Kidney (tissue), 13 donors: ENCODE measurements at regions not wholly inside any gene's neighbourhood (a gene's known extent, or its start where the extent isn't known, plus 50 kb on each side); places are given as distances from the start of the nearest gene placed in this dataset.

Source experiments
- DNase-seq, 5 donors: peaks; one replicate each; pipeline ENCODE4 v3.0.0-alpha.2; 2013 to 2020
- FAIRE-seq: peaks from 2 replicates; lab custom pipeline; 2012; peaks lifted over from hg19 to GRCh38; lab: Jason Lieb, UNC
- H3K27ac ChIP-seq, 2 donors: one replicate each; pipeline ENCODE4 v1.7.0; 2013; ENCODE audit warnings: low read depth in 2 of 2, low read length in 2 of 2, inconsistent platforms in 1 of 2
- H3K27me3 ChIP-seq: one replicate; pipeline ENCODE4 v1.7.1; 2013; ENCODE audit warnings: low read length, inconsistent platforms; ENCODE audit not compliant: control insufficient read depth, insufficient read depth
- H3K36me3 ChIP-seq, 3 donors: one replicate each; pipeline versions ENCODE4 v1.7.0 to v1.7.1; 2013; ENCODE audit warnings: low read length in 3 of 3, control low read depth in 1 of 3, inconsistent platforms in 1 of 3; ENCODE audit not compliant: insufficient read depth in 3 of 3, control insufficient read depth in 2 of 3
- H3K4me1 ChIP-seq, 3 donors: one replicate each; pipeline versions ENCODE4 v1.7.0 to v1.7.1; 2013; ENCODE audit warnings: low read length in 3 of 3, inconsistent platforms in 1 of 3, low read depth in 1 of 3; ENCODE audit not compliant: control insufficient read depth in 2 of 3, insufficient read depth in 2 of 3
- H3K4me3 ChIP-seq, 3 donors: one replicate each; pipeline versions ENCODE4 v1.7.0 to v1.8.1; 2013; ENCODE audit warnings: low read length in 3 of 3, control low read depth in 1 of 3, inconsistent platforms in 1 of 3
- H3K9ac ChIP-seq, 3 donors: one replicate each; pipeline versions ENCODE4 v1.7.0 to v1.7.1; 2013; ENCODE audit warnings: low read length in 3 of 3, control low read depth in 1 of 3, inconsistent platforms in 1 of 3
- H3K9me3 ChIP-seq, 3 donors: one replicate each; pipeline versions ENCODE4 v1.7.0 to v1.7.1; 2013; ENCODE audit warnings: low read length in 3 of 3, control low read depth in 1 of 3, inconsistent platforms in 1 of 3; ENCODE audit not compliant: control insufficient read depth in 2 of 3, insufficient read depth in 1 of 3
- intact Hi-C: fragments of 100-400 bp; cut with DNase I; formaldehyde crosslinking; loops from one replicate; pipeline ENCODE4 v1.11.1; 2022
- TF ChIP-seq, protein P1 (sequence below): IDR thresholded peaks from 3 replicates; pipeline ENCODE4 v1.5.1; 2012; ENCODE audit warnings: mild to moderate bottlenecking, moderate library complexity, borderline replicate concordance; ENCODE audit not compliant: insufficient read depth; ENCODE audit errors: extremely low read depth
- donor health status: control.
- donor health status: control.
- donor health status: control.
- donor health status: control.
- donor health status: control.
- donor health status: DM: yes; HTN: yes; CAD: no.
- donor health status: Normal renal cell carcinoma (clear cell type).

DNA sequence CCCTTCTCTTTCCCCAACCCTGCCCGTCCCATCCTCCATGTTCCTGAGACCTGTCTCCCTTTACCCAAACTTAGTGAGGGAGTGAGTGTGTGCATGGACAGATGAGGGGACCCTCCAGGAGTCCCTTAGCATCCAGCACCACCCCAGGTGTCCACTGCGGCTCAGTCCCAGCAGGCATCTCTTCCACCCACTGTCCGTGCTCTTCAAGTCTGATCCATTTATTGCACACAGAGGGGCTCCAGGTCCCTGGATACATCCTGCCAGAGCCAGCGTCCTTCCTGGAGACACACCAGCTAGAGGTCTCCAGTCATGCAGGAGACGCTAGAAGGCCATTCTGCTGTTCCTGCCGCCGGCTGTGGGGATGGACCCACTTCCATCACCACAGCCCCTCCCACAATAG lies 239.2 kb downstream of the ADGRD1 start:
- no peak for FAIRE-seq
- Histone ChIP-seq H3K4me3 (no peak overlapping the region), H3K9ac (no peak overlapping the region), H3K4me1 (no peaks in the 10 kb centered on the region), H3K9me3 (no peaks in the 10 kb centered on the region), H3K27ac (no peak overlapping the region), H3K36me3 (no peaks in the 10 kb centered on the region), H3K27me3 (no peaks in the 10 kb centered on the region)
- no peak for DNase-seq
- TF ChIP-seq, protein P1, sequence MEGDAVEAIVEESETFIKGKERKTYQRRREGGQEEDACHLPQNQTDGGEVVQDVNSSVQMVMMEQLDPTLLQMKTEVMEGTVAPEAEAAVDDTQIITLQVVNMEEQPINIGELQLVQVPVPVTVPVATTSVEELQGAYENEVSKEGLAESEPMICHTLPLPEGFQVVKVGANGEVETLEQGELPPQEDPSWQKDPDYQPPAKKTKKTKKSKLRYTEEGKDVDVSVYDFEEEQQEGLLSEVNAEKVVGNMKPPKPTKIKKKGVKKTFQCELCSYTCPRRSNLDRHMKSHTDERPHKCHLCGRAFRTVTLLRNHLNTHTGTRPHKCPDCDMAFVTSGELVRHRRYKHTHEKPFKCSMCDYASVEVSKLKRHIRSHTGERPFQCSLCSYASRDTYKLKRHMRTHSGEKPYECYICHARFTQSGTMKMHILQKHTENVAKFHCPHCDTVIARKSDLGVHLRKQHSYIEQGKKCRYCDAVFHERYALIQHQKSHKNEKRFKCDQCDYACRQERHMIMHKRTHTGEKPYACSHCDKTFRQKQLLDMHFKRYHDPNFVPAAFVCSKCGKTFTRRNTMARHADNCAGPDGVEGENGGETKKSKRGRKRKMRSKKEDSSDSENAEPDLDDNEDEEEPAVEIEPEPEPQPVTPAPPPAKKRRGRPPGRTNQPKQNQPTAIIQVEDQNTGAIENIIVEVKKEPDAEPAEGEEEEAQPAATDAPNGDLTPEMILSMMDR: no peak
- intact Hi-C loops: no loop called here

DNA sequence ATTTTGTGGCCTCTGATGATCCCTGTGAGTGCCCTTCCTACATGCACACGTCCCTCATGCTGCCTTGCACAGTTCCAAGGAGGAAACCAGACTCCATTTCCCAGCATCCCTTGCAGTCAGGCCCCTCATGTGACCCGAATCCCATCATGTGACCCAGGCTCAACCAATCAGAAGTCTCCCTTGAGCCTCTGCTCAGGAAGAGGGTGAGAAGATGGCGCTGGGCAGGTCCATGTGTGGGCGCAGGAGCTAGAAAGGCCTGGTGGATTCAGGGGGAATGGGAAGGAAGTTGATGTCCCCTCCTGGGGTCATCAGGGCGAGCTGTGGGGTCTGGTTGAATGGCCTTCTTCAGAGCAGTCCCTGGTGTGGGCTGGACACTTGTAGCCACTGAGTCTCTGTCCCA lies 240.5 kb downstream of the ADGRD1 start:
- no peak for FAIRE-seq
- Histone ChIP-seq H3K27me3 (no peaks in the 10 kb centered on the region), H3K9ac (no peak overlapping the region), H3K36me3 (no peaks in the 10 kb centered on the region), H3K4me3 (no peak overlapping the region), H3K9me3 (peaks cover 0 to 4% (median 0%) of the 10 kb centered on the region in 3 donors), H3K4me1 (no peaks in the 10 kb centered on the region), H3K27ac (no peak overlapping the region)
- intact Hi-C loops: no loop called here
- DNase-seq: peak in 2 of 5 donors; percentile 10 to 18
- TF ChIP-seq, protein P1: no peak

DNA sequence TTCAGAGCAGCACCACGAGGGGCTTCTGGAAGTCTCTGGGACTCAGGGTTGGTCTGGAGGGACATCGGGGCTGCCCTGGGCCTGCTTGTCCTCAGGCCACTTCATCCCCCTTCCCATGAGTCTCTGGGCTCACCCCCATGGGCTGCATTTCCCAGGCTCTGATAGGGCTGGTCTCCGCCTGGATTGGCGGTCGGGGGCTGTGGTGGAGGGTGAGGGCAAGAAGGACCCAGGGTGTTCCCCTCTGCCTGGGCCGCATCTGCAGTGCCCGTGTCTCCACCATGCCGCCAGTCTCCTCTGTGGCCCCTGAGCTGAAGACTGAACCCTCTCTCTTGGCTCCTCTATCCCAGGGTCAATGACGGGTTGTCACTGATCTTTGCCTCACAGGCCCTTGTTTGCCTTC lies 242.1 kb downstream of the ADGRD1 start:
- intact Hi-C loops: no loop called here
- Histone ChIP-seq H3K36me3 (no peaks in the 10 kb centered on the region), H3K27ac (no peak overlapping the region), H3K4me1 (no peaks in the 10 kb centered on the region), H3K4me3 (no peak overlapping the region), H3K27me3 (no peaks in the 10 kb centered on the region), H3K9me3 (peaks cover 0 to 7% (median 0%) of the 10 kb centered on the region in 3 donors), H3K9ac (no peak overlapping the region)
- TF ChIP-seq, protein P1: no peak
- FAIRE-seq (no peak), DNase-seq (peak in 1 of 5 donors; percentile 36)

DNA sequence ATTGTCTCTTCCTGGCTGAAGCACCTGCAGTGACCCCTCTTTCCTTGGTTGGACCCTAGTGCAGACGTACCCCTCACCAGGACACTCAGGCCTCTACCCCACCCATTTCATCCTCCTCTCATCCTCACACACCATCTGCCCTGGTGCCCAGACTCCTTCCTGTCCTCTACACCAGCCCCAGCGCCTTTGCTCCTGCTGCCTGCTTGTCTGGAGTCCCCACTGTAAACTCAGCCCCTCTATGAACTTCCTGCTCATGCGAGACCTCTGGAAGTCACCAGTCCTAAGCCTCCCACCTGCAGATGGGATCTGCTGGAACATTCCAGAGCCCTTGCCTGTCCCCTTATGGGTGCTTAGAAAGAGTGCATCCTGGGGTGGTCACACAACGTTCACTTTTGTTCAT lies 242.5 kb downstream of the ADGRD1 start:
- Histone ChIP-seq H3K9ac (no peak overlapping the region), H3K4me1 (no peaks in the 10 kb centered on the region), H3K9me3 (peaks cover 0 to 7% (median 0%) of the 10 kb centered on the region in 3 donors), H3K36me3 (no peaks in the 10 kb centered on the region), H3K27ac (no peak overlapping the region), H3K4me3 (no peak overlapping the region), H3K27me3 (no peaks in the 10 kb centered on the region)
- FAIRE-seq (no peak), DNase-seq (peak in 1 of 5 donors; percentile 23)
- TF ChIP-seq, protein P1: no peak
- intact Hi-C loops: no loop called here
